Dedifferentiated amniotic fluid mesenchymal stem cell (primary cell): ENCODE measurements at regions not wholly inside any gene's neighbourhood (a gene's known extent, or its start where the extent isn't known, plus 50 kb on each side); places are given as distances from the start of the nearest gene placed in this dataset.
"Not testable (repeated sequence)": the region's sequence is repeated elsewhere in the genome, so short reads cannot be mapped to it uniquely, and the experiment has no call there.

Experiments
- DNase-seq: peaks from one replicate; pipeline ENCODE4 v3.0.0-alpha.2; 2016; ENCODE audit errors: extremely low spot score

- DNase-seq = no peak
These were observed 51.5 kb upstream of the GRM3 start for GRCh38 chr7:86592185-86592584.

GRCh38 chr7:86574006-86574405 lies 69.7 kb upstream of the GRM3 start:
- no peak for DNase-seq

- no peak for DNase-seq
These were observed 84.8 kb upstream of the GRM3 start for GRCh38 chr7:86558680-86559501.

- DNase-seq = no peak
These were observed 109.1 kb upstream of the GRM3 start for GRCh38 chr7:86534641-86535040.

- no peak for DNase-seq
These were observed 139.5 kb upstream of the GRM3 start for GRCh38 chr7:86504229-86504628.

- no peak for DNase-seq
These were observed 143.7 kb upstream of the GRM3 start for GRCh38 chr7:86499986-86500385.

- DNase-seq = no peak
These were observed 157.9 kb upstream of the GRM3 start for GRCh38 chr7:86485827-86486226.

- no peak for DNase-seq
These were observed 164.6 kb upstream of the GRM3 start for GRCh38 chr7:86479144-86479543.

GRCh38 chr7:86477343-86477935 lies 166.3 kb upstream of the GRM3 start:
- no peak for DNase-seq

- DNase-seq = no peak
These were observed 172.9 kb upstream of the GRM3 start for GRCh38 chr7:86470763-86471162.

- peak; percentile 79 for DNase-seq
These were observed 173.9 kb upstream of the GRM3 start for GRCh38 chr7:86469680-86470295.

GRCh38 chr7:86454753-86455152 lies 189.0 kb upstream of the GRM3 start:
- no peak for DNase-seq

GRCh38 chr7:86453454-86453853 lies 190.3 kb upstream of the GRM3 start:
- no peak for DNase-seq

- DNase-seq = no peak
These were observed 194.9 kb upstream of the GRM3 start for GRCh38 chr7:86448856-86449255.

- no peak for DNase-seq
These were observed 198.4 kb upstream of the GRM3 start for GRCh38 chr7:86445285-86445684.

GRCh38 chr7:86444245-86444644 lies 199.5 kb upstream of the GRM3 start:
- no peak for DNase-seq

- not testable (repeated sequence) for DNase-seq
These were observed 203.3 kb upstream of the GRM3 start for GRCh38 chr7:86440420-86440819.

- DNase-seq = no peak
These were observed 205.7 kb upstream of the GRM3 start for GRCh38 chr7:86437951-86438450.

- no peak for DNase-seq
These were observed 211.9 kb upstream of the GRM3 start for GRCh38 chr7:86431761-86432160.

GRCh38 chr7:86411814-86412213 lies 231.9 kb upstream of the GRM3 start:
- no peak for DNase-seq

GRCh38 chr7:86407291-86407690 lies 236.4 kb upstream of the GRM3 start:
- no peak for DNase-seq

- DNase-seq = no peak
These were observed 251.9 kb upstream of the GRM3 start for GRCh38 chr7:86391813-86392212.

GRCh38 chr7:86375602-86376001 lies 268.1 kb upstream of the GRM3 start:
- not testable (repeated sequence) for DNase-seq
